Lower leg skin (tissue), 3 donors: ENCODE measurements at regions not wholly inside any gene's neighbourhood (a gene's known extent, or its start where the extent isn't known, plus 50 kb on each side); places are given as distances from the start of the nearest gene placed in this dataset.

ENCODE experiments used
- CTCF ChIP-seq, 3 donors: fragments of 450-650 bp; IDR thresholded peaks; one replicate each; pipeline ENCODE4 v1.5.1; 2016; ENCODE audit warnings: antibody characterized with exemption in 3 of 3, mild to moderate bottlenecking in 3 of 3, moderate library complexity in 2 of 3
- POLR2A ChIP-seq, 2 donors: fragments of 450-650 bp; IDR thresholded peaks; one replicate each; pipeline ENCODE4 v1.6.1; 2016 to 2017; ENCODE audit warnings: antibody characterized with exemption in 2 of 2, mild to moderate bottlenecking in 1 of 2, moderate library complexity in 1 of 2

GRCh38 chr6:133681891-133682290 lies 207.0 kb upstream of the TCF21 start:
- TF ChIP-seq CTCF (IDR thresholded peaks at IDR 0.05) (no peak), POLR2A (IDR thresholded peaks at IDR 0.05) (no peak)
